GM19395 (cell line): ENCODE measurements at regions not wholly inside any gene's neighbourhood (a gene's known extent, or its start where the extent isn't known, plus 50 kb on each side); places are given as distances from the start of the nearest gene placed in this dataset.

Experiments
- ATAC-seq: cut with Tn5 transposase; IDR thresholded peaks from one replicate; pipeline ENCODE4 v1.9.1; 2021; ENCODE audit warnings: mild to moderate bottlenecking, moderate library complexity; ENCODE audit not compliant: unreplicated experiment

GRCh38 chr5:133697536-133698258 lies 85.4 kb upstream of the FSTL4 start:
- no peak for ATAC-seq

DNA sequence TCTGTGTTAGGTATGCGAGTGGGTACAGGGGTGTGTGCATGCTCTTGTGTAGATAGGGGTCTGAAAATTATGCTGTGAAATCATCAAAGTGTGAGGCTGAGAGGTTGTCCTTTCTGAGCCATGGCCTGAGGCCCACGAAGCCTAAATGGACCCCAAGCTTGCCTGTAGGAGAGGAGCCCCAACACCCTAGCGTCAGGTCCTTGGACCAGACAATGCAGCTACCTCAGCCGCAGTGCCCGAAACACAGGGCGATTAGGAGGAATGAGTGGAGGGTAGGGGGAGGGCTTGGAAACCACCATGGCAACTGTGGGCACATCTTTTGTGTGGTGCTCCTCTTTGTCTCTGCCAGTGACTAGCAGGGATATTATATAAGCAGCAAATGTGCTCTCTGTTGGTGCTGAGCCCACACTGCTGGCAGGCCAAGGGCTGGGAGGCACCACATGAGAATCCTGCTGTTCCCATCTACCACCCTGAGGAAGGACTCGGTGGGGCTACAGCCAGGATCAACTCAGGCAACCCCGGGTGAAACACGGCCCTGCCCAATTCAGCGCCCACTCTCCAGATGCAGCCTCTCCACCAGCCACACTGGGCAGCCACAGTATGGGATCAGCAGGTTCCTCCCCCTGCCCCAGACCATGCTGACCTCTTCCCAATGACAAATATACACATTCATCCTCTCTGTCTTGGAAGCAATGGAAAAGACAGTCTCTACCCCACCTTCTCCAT lies 84.6 kb upstream of the FSTL4 start:
- ATAC-seq: no peak

GRCh38 chr5:133696006-133696584 lies 83.8 kb upstream of the FSTL4 start:
- ATAC-seq: no peak

- ATAC-seq: no peak
Measured at GRCh38 chr5:133694181-133694831, 82.0 kb upstream of the FSTL4 start.

DNA sequence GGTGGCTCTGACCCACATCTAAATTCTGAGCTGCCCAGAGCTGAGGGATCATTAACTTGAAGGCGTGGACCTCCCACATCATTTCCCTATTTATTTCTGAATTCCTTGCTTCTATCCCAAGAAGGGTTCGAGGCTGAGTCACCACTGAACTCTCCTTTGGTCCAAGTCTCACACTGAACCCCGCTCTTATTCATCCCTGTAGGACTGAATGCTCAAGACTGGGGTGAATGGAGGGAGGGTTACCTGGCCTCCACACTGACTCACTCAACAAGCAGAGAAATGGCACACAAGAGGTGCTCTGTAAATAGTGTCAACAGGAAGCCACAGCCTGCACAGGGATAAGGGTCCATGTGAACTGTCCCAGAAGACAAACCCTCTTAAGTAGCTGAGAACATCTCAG lies 79.1 kb upstream of the FSTL4 start:
- ATAC-seq: no peak

DNA sequence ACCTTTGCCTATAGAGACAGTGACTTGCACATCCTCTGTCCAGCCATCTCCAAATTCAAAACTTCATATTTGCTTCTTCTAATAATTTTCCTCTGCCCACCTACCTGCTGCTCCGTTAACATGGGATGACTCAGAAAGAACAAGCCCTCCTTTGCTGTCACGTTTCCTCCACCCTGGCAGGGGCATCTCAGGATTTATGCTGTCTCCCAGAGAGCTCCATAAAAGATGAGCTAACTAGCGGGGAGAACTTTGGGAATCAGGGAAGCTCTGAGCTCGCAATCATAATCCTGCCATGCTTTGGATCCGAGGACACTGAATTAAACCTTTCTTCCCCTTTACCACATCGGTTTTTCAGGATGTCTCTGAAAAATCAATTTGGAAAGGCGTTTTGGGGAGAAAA lies 78.4 kb upstream of the FSTL4 start:
- ATAC-seq: no peak

- ATAC-seq: no peak
Measured at GRCh38 chr5:133688391-133688790, 76.0 kb upstream of the FSTL4 start.

- ATAC-seq: no peak
Measured at GRCh38 chr5:133687212-133688061, 75.1 kb upstream of the FSTL4 start.

DNA sequence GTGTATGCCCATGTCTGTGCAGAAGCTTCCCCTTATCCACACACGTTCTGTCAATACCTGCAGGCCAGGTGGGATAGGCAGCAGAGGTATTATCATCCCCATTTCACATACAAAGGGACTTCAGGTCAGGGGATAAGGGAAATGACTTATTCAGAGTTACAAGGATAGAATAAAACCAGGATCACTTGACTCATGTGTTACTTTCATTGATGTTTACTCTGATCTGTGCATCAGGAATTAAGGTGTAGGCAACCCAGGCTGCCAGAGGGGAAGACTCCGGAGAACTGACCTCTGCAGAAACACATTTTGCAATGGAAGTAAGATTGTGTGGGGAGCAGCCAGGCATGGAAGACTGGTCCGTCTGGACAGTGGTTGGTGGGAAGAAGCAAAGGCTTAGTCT lies 74.2 kb upstream of the FSTL4 start:
- ATAC-seq: no peak

GRCh38 chr5:133685402-133686018 lies 73.2 kb upstream of the FSTL4 start:
- ATAC-seq: no peak

DNA sequence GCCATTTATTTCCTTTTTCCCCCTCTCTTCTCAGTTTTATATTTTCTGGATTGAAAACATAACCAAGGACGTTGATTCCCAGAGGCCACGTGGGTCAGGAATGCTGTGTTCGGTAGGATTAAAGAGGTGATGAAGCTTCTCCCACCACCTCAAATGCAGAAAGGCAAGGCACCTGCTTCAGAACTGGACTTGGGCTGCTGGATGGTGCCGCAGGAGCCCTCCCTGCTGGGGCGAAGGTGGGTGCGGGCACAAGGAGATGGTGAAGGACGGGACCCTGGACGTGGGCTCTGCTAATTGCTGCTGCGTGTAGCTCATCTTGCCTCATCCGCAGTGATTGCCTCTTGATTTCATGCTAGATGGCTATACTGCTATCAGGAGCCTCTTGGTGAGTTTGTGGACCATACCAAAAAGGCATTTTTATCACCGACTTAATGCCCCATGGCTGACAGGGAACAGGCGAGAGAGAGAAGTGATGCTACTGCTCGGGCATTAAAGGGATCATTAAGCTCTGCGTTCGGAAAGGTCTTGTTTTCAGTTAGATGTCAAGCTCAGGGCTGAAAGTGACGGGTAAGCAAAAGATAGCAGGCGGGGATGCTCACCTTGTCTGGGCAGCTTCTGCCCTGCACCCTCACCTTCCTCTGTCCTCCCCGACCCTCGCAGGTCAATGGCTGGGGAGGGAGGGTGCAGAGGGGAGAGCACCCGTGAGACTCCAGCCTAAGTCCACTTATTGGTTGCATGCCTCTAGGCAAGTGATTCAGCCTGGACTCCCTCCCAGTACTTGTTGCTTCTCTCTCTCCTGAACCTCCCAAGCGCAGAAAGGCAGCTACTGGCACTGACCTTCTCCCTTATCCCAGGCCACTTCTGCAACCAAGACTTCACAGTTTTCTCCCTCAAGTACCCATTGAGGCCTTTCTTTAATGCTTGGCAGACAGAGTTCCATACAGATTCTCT lies 71.6 kb upstream of the FSTL4 start:
- no peak for ATAC-seq

DNA sequence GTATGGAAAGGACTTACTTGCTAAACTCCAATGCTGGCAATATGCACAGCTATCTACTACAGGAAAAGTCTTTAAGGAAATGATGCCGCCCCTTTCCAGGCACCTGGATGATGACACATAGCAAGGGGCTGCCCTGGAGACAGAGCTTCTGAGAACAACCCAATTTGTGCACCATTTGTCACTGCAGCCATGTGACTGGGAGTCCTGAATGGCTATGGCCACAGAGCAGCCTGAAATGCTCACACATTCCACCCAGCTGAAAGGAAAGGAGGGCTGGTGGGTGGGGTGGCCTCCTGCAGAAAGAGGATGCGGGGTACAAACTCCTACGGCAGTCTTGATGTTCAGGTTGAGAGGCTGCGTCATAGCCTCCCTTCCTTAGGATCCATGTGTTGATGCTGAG lies 70.1 kb upstream of the FSTL4 start:
- no peak for ATAC-seq

DNA sequence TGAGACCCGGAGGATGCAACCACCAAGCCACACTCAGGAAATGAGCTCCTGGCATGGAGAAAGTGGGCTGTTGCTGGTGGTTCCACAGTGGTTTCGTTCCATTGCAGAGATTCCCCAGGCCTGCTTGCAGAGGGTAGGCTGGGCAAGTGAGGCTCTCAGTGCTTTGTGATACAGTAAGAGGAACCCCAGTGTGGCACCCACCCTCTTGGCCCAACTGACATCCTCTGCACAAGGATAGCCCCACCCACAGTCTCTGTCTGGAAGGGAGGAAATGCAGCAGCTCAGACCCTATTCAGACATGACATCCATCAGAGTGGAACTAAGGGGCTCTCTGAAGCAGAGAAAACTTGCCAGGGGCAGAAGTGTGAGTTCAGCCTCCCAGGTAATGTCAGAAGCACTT lies 69.6 kb upstream of the FSTL4 start:
- ATAC-seq: no peak

DNA sequence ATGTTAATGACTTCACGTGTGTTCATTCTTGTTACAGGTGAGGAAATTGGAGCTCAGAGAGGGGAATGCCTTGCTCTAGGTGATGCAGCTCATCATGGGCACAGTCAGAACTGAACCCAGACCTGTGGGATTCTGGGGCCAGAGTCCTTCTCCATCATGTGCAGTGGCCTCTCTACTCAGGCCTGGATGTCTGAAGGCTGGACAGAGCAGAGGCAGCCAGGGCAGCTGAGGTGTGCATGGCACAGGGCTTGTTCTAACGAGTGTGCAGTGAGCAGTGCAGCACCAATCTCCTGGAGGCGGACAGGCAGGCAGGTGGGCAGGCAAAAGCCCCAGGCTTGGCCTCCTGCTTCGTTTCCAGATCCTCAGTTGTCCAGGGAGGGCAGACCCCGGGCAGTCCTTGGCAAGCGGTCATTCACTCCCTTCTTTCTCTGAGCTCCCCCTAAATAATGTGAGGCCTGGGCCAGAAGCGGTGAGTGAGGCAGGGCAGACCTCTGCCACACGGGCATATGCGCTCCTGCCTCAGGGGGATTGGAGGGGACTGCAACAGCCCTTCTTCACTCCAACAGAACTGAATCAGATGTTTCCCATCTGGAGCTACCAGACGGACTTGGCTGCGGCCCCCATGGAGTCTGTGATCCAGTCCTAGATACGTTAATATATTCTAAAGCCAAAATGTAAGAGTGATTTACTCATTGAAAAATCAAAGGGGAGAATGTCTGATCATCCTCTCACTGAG lies 68.7 kb upstream of the FSTL4 start:
- no peak for ATAC-seq

DNA sequence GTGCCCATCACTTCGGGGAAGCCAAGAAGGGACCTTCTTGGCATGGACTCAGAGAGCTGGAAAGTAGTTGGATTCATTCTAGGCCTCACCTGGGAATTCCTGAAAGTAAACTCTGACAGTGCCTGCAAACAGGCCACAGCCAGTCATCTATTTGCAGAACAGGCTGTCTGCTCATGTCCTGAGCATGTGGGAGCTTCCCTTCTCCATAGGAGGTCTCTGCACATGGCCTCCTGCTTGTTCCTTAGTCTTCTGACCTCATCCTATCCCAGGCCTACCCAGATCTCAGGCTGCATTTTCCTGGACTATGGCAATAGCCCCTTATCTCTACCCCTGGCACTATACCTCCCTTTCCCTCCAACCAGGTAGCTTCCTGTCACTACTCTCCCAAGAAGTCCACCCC lies 67.2 kb upstream of the FSTL4 start:
- no peak for ATAC-seq

DNA sequence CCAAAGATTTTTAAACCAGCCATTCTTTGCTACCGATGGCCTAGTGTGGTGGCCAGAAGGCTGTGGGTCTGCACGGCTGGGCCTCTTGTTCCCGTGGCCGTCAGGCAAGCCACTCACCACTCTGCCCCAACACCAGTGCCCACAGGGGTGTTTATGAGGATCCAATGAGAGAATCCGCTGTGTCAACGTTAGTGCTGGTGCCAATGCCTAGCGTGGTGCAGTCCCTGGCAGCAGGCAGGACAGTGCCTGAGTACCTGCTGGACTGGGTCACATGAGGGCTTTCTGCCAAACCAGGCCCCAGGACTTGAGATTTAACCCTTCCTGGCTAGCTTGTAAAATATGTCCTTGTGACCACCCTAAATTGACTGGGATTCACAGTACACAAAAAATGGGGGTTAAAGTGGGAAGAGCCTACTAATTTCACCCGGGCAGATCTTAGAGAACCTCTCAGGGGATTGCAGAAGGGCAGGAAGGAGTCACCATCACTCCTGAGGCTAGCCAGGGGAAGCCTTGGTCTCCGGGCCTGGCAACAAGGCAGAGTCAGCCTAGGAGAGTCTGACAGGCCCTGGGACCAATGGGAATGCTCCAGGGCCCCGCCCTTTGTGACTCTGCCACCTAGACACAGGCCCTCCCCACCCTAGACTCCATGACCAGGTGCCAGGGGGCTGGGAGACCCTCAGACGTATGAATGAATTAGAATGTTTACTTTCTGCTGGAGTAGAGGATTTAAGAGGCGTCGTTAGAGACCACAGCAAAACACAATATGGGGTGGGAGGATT lies 63.2 kb upstream of the FSTL4 start:
- ATAC-seq: no peak

- ATAC-seq: no peak
Measured at GRCh38 chr5:133670336-133670735, 58.0 kb upstream of the FSTL4 start.

DNA sequence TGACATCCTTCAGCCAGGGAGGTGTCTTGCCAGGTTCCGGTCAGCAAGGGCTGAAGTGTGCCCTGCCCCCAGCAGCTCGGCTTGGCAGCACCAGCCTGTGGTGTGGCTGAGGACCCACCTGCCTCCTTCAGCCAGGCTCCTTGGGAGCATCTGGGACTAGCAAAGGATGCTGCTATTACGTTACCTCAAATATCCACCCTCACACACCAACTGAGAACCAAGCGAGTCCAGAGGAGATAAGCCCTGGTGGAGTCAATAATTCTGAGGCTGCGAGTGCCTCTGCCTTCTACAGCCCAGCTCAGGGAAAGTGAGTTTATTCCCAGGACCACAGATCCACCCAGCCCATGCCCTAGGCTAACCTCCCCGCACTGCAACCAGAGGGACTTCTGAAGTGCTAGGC lies 57.1 kb upstream of the FSTL4 start:
- ATAC-seq: no peak
